GM18511 (cell line): ENCODE measurements at regions not wholly inside any gene's neighbourhood (a gene's known extent, or its start where the extent isn't known, plus 50 kb on each side); places are given as distances from the start of the nearest gene placed in this dataset.

Source experiments
- ATAC-seq: cut with Tn5 transposase; IDR thresholded peaks from one replicate; pipeline ENCODE4 v1.9.1; 2021; ENCODE audit warnings: mild to moderate bottlenecking, moderate library complexity; ENCODE audit not compliant: unreplicated experiment

DNA sequence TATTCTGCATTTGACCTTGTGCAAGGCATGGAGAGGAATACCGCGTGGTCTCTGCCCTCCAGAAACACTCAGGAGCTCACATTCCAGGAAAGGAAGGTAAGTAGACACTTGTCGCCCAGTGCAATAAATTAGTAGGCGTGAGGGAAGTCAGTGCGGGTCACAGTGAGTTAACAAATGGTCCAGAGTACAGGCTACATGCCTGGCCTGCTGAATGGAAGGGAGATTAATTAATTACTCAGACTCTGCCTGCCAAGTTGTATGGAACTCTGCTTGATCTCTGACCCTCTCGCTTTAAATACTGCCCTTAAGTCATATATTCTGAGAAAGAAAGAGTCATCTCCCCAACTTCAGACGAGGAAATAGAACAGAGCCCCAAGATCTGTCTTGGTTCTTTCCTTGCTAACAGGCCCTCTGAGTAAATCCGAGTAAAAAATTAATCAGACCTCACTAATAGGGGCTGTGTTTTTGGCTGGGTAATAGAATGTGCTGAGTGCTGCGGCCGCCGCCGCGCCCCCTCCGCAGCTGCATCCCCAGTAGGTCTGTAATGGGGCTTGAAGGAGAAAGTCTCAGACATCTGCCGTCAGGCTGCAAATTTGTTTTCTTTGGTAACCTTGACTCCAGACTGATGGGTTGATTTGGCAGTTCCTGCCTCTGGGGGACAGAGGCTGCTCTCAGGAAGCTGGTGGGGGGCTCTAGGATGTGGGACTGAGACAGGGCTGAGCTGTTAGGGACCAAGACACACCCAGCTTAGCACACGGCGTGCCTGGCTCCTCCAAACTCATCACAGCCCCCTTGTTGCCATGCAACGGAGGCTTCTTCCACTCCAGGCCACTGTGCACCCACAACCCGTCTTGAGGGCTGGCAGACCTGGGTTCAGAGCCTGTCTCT is 144.4 kb downstream of the NSG2 start:
- ATAC-seq: no peak

DNA sequence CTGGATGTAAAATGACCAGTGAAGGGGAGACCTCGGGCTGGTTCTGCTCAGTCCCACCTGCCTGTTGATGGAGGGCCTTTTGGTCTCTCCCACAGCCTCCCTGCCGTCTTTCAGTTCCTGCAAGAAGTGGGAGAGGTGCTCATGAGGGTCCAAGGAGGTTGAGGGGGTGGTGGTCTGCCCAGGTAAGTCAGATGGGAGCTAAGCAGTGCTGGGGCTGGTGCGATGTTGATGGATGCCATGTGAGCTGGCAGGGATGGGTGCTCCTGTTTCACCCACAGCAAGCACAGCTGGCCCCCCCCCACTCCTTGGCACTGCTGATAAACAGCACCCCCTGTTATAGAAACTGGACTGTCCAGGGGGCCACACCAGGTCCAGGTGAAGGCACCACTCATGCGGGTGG is 145.6 kb downstream of the NSG2 start:
- no peak for ATAC-seq

DNA sequence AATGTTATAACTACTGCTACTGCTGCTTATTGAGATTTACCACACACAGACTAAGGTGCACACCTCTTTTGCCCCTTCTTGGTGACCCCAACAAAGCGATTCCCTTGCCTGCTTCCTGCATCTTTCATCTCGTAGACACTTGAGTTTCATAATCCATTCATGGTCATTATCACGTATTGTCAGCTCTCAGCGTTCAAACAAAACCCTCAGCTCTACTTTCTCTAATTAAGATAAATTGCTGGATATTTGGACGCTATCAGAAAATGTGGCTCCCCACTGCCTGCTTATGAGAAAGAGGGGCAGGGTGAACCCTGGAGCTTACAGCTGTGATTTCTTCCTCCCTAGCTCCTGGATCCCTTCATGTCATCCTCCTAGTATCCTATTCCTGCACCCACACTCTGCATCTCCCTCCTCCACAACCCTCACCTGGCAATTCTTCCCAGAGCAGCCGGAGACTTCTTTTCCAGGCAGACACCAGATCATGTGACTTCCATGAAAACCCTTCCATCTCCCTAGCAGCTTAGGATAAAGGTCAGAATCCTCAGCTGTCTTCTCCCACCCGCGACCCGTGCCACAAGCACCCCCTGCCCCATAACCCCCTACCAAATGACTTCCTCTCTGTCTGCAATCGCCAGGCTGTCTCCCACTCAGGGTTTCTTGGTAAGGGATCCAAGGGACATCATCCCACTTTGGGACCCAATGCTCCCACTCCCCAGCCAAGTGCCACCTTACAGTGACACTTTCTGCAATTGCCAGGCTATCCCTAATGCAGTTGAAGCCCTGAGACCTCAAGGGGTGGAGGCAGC is 146.5 kb downstream of the NSG2 start:
- ATAC-seq: no peak

- ATAC-seq: no peak
Observed at GRCh38 chr5:174192901-174193300, 147.4 kb downstream of the NSG2 start.

- no peak for ATAC-seq
Observed at GRCh38 chr5:174195517-174195916, 150.0 kb downstream of the NSG2 start.

DNA sequence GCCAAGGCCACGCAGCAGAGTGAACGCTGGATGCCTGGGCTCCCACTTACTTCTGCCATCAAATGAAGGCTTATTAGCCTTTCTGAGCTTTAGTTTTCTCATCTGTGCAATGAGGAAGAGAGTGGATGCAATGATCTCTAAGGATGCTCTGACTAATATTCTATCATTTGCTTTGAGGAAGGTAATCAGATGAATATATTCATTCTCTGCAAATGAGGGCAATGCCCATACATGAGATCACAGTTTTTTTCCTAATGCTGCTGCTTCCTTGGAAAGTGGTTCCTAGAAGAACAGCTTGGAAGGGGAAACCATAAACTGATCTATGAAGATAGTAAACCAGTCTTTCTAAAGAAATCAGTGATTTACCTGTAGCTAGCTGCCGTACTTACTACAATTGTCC is 152.4 kb downstream of the NSG2 start:
- ATAC-seq: no peak

GRCh38 chr5:174198541-174198940 is 153.0 kb downstream of the NSG2 start:
- no peak for ATAC-seq

DNA sequence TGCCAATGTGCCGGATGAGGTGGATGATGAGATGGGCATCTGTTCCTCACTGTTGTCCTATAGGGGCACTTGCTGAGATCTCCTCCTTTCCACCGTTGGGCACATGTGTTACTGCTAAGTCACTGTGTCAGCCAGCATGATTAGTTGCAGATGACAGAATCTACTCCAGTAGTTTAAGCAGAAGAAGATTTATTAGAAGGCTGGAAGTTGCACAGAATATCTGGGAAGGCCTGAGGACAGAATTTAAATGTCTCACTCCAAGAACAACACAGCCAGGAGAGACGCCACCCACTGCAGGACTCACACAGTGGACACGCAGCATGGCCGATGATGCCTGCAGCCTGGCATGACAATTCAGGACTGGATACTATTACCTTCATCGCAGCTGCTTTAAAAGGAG is 157.5 kb downstream of the NSG2 start:
- no peak for ATAC-seq

GRCh38 chr5:174204535-174205313 is 159.2 kb downstream of the NSG2 start:
- no peak for ATAC-seq

GRCh38 chr5:174205939-174206338 is 160.4 kb downstream of the NSG2 start:
- no peak for ATAC-seq

- ATAC-seq: no peak
Observed at GRCh38 chr5:174210596-174211276, 165.2 kb downstream of the NSG2 start.

GRCh38 chr5:174211277-174211626 is 165.7 kb downstream of the NSG2 start:
- no peak for ATAC-seq

DNA sequence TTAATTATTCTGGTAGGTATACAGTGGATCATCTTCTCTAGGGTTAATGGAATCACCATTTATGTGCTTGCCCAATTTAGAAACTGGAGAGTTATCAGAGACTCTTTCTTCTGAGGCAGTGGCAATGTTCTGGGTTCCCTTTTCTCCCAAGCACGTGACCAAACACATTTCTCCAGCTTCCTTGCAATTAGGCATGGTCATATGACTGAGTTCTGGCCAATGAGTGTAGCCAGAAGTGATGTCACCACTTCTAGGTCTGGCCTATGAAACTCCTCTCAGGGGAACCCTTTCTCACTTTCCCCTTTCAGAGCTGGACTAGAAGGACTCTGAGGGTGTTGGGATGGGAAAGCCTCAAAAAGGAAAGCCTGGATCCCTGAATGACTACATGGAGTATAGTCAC is 172.0 kb downstream of the NSG2 start:
- ATAC-seq: no peak

GRCh38 chr5:174218162-174218561 is 172.7 kb downstream of the NSG2 start:
- ATAC-seq: no peak

GRCh38 chr5:174220417-174220816 is 174.9 kb downstream of the NSG2 start:
- no peak for ATAC-seq

DNA sequence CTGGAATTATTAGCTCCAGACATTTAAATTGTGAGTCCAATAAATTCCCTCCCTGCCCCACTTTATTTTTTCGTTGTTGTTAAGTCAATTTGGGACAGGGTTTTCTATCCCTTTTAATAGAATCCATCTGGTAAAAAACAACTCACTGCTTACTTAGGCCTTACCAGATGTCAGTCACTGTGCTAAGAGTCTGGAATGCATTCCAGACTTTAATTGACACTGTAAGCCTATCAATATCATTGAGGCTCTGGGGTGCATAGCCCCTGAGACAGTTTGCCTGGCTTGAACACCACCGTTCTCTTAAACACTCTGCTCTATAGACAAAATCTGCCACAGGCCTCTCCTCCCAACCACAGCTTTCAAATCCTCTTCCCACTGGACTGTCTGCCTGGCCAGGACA is 175.9 kb downstream of the NSG2 start:
- ATAC-seq: no peak

DNA sequence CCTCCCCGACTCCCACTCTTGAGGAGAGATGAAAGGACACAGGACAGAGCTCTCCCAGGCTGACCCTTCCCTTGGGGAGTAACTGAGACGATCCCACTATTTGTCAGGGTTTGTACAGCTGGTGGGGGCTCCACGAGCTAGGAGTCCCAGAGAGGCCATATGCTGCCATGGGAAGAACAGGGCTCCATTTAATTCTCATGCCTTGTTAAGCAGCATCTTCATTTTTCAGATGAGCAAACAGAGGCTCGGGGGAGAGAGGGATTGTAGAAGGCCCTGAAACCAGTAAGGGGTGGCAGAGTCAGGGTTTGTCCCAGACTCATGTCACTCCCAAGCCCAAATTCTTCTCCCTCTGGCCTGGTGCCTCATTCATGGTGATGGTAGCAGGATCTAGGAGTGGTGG is 176.4 kb downstream of the NSG2 start:
- ATAC-seq: no peak

DNA sequence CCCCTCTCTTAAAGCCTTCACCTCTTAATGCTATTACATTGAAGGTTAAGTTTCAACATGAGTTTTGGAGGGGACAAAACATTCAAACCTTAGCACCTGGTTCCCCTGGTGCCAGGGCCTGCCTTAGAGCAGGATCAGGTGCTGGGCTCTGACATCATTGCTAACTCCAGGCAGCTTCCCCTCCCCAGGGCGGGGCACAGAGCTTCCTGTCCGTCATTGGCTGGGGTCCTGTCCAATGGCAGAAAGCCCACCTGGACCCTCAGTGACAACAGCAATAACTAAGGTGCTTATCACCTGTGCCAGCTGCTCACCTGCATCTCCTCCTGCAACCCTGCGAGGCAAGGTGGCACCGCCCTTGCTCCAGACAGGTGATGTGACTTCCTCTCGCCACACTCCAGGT is 177.4 kb downstream of the NSG2 start:
- no peak for ATAC-seq

GRCh38 chr5:174223355-174223754 is 177.8 kb downstream of the NSG2 start:
- no peak for ATAC-seq

GRCh38 chr5:174229068-174229467 is 183.6 kb downstream of the NSG2 start:
- no peak for ATAC-seq
